ENCODE measurements at regions not wholly inside any gene's neighbourhood (a gene's known extent, or its start where the extent isn't known, plus 50 kb on each side); places are given as distances from the start of the nearest gene placed in this dataset.

GRCh38 chr20:4451487-4452081, 202.5 kb upstream of the ADRA1D start:
- H3K4me1 Mint-ChIP-seq = peaks cover 13% of the 10 kb centered on the region
- TF ChIP-seq CTCF (IDR thresholded peaks at IDR 0.05; ENCODE audit: unreplicated experiment) = no peak
- no peaks in the 10 kb centered on the region for H3K27me3 Mint-ChIP-seq (ENCODE audit: low read depth)
- no peaks in the 10 kb centered on the region for H3K36me3 Mint-ChIP-seq
- no peak overlapping the region for H3K4me3 Mint-ChIP-seq
- no peak for DNase-seq (ENCODE audit: low spot score in 2 of 2, unreplicated experiment in 2 of 2)
- H3K27ac Mint-ChIP-seq = no peak overlapping the region
- H3K9me3 Mint-ChIP-seq = peaks cover 12% of the 10 kb centered on the region

- peaks cover 13% of the 10 kb centered on the region for H3K4me1 Mint-ChIP-seq
- H3K4me3 Mint-ChIP-seq = no peak overlapping the region
- H3K27ac Mint-ChIP-seq = peak overlapping the region; percentile 37
- no peaks in the 10 kb centered on the region for H3K27me3 Mint-ChIP-seq (ENCODE audit: low read depth)
- no peak for DNase-seq (ENCODE audit: low spot score in 2 of 2, unreplicated experiment in 2 of 2)
- no peaks in the 10 kb centered on the region for H3K36me3 Mint-ChIP-seq
- TF ChIP-seq CTCF (IDR thresholded peaks at IDR 0.05; ENCODE audit: unreplicated experiment) = no peak
- no peaks in the 10 kb centered on the region for H3K9me3 Mint-ChIP-seq
Observed at GRCh38 chr20:4449957-4450715, 201.0 kb upstream of the ADRA1D start.

- Mint-ChIP-seq H3K27ac (no peak overlapping the region), H3K9me3 (peaks cover 3% of the 10 kb centered on the region), H3K4me3 (no peak overlapping the region), H3K4me1 (peaks cover 11% of the 10 kb centered on the region), H3K27me3 (ENCODE audit: low read depth) (no peaks in the 10 kb centered on the region), H3K36me3 (no peaks in the 10 kb centered on the region)
- DNase-seq (ENCODE audit: low spot score in 2 of 2, unreplicated experiment in 2 of 2) = no peak
- TF ChIP-seq CTCF (IDR thresholded peaks at IDR 0.05; ENCODE audit: unreplicated experiment) = no peak
Observed at GRCh38 chr20:4445784-4446183, 196.7 kb upstream of the ADRA1D start.

GRCh38 chr20:4445331-4445730, 196.2 kb upstream of the ADRA1D start:
- DNase-seq (ENCODE audit: low spot score in 2 of 2, unreplicated experiment in 2 of 2) = no peak
- H3K27me3 Mint-ChIP-seq (ENCODE audit: low read depth) = no peaks in the 10 kb centered on the region

GRCh38 chr20:4444404-4444803, 195.3 kb upstream of the ADRA1D start:
- no peak for DNase-seq (ENCODE audit: low spot score in 2 of 2, unreplicated experiment in 2 of 2)
- Mint-ChIP-seq H3K36me3 (no peaks in the 10 kb centered on the region), H3K4me3 (no peak overlapping the region), H3K4me1 (no peaks in the 10 kb centered on the region), H3K27me3 (ENCODE audit: low read depth) (no peaks in the 10 kb centered on the region), H3K9me3 (peaks cover 3% of the 10 kb centered on the region), H3K27ac (no peak overlapping the region)
- no peak for TF ChIP-seq CTCF (IDR thresholded peaks at IDR 0.05; ENCODE audit: unreplicated experiment)

More at GRCh38 chr20:4445331-4445730, 196.2 kb upstream of the ADRA1D start:
- H3K4me1 Mint-ChIP-seq = peaks cover 7% of the 10 kb centered on the region
- H3K27ac Mint-ChIP-seq = no peak overlapping the region
- H3K4me3 Mint-ChIP-seq = no peak overlapping the region
- TF ChIP-seq CTCF (IDR thresholded peaks at IDR 0.05; ENCODE audit: unreplicated experiment) = no peak
- peaks cover 3% of the 10 kb centered on the region for H3K9me3 Mint-ChIP-seq
- H3K36me3 Mint-ChIP-seq = no peaks in the 10 kb centered on the region

All from mesothelial cell of epicardium (in vitro differentiated cells).